ENCODE measurements at regions not wholly inside any gene's neighbourhood (a gene's known extent, or its start where the extent isn't known, plus 50 kb on each side); places are given as distances from the start of the nearest gene placed in this dataset.

DNA sequence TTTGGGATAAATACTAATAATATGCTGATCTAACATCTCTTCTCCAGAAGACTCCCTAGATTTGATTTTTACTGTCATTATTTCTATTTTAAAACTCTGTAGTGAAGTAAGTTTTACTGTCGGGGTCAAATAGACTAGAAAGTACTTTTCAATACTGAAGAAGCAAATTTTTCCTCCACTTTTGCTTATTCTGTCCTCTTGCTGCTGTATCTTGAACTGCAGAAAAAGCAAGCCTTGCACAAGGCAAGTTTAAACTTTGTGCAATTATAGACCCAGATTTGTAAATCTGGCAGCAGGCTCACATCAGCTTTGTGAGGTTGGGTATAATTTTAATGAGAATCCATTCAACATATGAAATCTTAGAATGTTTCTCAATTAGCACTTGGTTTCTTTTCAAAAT lies 151.1 kb upstream of the ETS2 start:
- TF ChIP-seq EZH2 (IDR thresholded peaks at IDR 0.05; ENCODE audit: insufficient read depth, poor library complexity, severe bottlenecking) (no peak), EZH2phosphoT487 (IDR thresholded peaks at IDR 0.05; ENCODE audit: insufficient read depth, low read depth) (no peak)

Measured in GM23248 (cell line).